HG03060 (cell line): ENCODE measurements at regions not wholly inside any gene's neighbourhood (a gene's known extent, or its start where the extent isn't known, plus 50 kb on each side); places are given as distances from the start of the nearest gene placed in this dataset.
"Not testable (repeated sequence)": the region's sequence is repeated elsewhere in the genome, so short reads cannot be mapped to it uniquely, and the experiment has no call there.

Source experiments
- ATAC-seq: cut with Tn5 transposase; IDR thresholded peaks from one replicate; pipeline ENCODE4 v1.9.1; 2021; ENCODE audit warnings: low read depth, moderate number of reproducible peaks; ENCODE audit not compliant: unreplicated experiment

GRCh38 chr3:171979081-171979480 lies 60.3 kb upstream of the FNDC3B start:
- no peak for ATAC-seq

DNA sequence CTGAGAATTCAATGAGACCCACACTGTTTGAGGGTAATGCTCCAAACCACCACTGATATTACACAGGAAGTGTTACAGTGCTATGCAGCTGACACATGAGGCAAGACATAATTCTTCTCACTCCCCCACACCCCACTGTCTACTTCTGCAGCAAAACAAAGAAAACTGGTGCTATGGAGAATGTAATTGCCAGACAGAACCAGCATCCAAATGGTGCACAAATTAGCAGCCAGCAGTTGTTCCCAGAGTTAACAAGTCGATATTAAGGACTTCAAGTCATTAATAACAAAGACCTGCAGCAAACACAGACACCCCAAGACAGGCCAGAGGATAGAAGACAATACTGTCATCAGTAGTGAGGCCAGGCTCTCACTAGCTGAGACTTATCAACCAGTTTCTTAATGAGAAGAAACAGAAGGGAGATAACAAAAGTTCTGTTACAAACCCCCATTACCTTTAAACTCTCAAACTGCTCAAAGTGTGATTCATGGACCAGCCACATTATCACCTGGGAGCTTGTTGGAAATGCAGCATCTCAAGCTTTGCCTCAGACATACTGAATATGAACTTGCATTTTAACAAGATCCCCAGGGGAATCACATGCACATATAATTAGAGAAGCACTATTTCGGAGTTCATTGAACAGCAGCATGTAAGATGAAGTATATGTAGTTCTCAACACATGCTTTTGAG lies 58.7 kb upstream of the FNDC3B start:
- ATAC-seq, result no peak

GRCh38 chr3:171981271-171981605 lies 58.1 kb upstream of the FNDC3B start:
- ATAC-seq, result no peak

DNA sequence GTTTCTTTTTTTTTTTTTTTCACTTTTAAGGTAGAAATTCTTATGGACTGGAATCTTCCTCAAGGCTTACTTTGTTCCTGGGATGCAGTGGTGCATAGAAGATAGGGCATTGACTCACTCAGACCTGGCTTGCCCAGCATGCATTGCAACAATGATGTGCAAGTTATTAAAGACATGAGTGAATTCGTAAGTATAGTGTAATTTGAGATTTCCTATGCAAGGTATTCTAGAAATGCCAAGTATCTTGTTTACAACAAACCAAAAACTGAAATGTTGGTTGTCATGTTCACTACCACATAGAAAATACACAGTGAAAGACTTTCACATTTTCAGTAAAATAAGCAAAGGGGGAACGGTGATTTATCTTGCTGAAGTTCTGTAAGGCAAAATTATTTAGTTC lies 56.5 kb upstream of the FNDC3B start:
- ATAC-seq, result no peak

GRCh38 chr3:171983685-171984084 lies 55.7 kb upstream of the FNDC3B start:
- ATAC-seq, result not testable (repeated sequence)

DNA sequence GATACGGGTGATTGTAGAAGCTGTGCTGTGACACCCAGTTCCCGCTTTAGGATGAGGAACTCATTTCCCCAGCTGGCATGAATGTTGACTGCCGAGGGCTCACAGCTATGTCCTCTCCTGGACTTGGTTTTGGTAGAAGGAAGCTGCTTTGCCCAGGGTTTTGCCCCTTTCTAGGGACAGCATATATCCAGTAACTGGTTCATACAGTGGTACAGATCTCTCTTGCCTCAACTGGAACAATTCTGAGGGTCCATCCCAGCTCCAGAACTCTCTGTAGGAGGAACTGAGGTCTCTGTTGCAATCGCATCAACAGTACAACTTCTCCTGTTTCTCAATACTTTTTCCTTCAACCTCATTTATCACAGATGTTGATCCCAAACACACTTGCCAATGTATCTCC lies 54.5 kb upstream of the FNDC3B start:
- ATAC-seq, result no peak

DNA sequence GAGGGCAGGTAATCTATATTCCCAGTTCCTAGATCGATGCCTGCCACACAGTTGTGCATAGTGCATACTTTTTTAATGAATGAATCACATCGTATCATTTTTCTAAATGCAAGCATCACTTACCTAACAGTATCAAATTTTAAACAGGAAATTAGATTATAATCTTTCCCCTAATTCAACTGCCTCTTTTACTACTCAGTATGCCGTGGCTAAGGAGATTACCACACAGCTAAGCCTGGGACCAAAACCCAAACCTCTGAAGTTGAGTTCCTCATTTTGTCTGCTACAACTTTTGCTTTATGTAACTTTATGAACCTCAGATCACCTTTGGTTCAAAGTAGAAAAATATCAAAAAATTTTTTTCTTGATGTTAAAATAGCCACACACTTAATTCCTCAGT lies 53.2 kb upstream of the FNDC3B start:
- ATAC-seq, result no peak

GRCh38 chr3:171986757-171987518 lies 52.4 kb upstream of the FNDC3B start:
- no peak for ATAC-seq
